DND-41 (cell line): ENCODE measurements at regions not wholly inside any gene's neighbourhood (a gene's known extent, or its start where the extent isn't known, plus 50 kb on each side); places are given as distances from the start of the nearest gene placed in this dataset.

Experiments used
- CTCF ChIP-seq: IDR thresholded peaks from 2 replicates; pipeline ENCODE4 v1.5.1; 2012; ENCODE audit warnings: borderline replicate concordance, low read length, moderate library complexity, mild to moderate bottlenecking; ENCODE audit not compliant: poor library complexity, severe bottlenecking; ENCODE audit errors: extremely low read depth
- EZH2 ChIP-seq: IDR thresholded peaks from 3 replicates; pipeline ENCODE4 v1.6.1; 2012; ENCODE audit warnings: borderline replicate concordance, low read depth, mild to moderate bottlenecking, moderate library complexity, low read length, inconsistent platforms; ENCODE audit not compliant: severe bottlenecking

- TF ChIP-seq CTCF (no peak), EZH2 (no peak)
These were observed 128.3 kb upstream of the MYOCD start for GRCh38 chr17:12537436-12537835.
